ENCODE measurements at regions not wholly inside any gene's neighbourhood (a gene's known extent, or its start where the extent isn't known, plus 50 kb on each side); places are given as distances from the start of the nearest gene placed in this dataset.
A peak's percentile ranks its signal among the peaks of the same experiment; 100 is the strongest.

GRCh38 chr12:72082986-72083820 is 144.6 kb downstream of the TPH2 start:
- no peaks in the 10 kb centered on the region for H3K36me3 ChIP-seq
- no peak overlapping the region for H3K4me3 ChIP-seq
- no peak overlapping the region for H3K27ac ChIP-seq
- H3K4me1 ChIP-seq: no peaks in the 10 kb centered on the region
- WGBS, 2 donors: 76 to 87% methylated on average over 5 of the region's 5 CpGs
- intact Hi-C loops (cut with DNase I): no loop called here
- DNase-seq (no peak), ATAC-seq (no peak), FAIRE-seq (no peak)
- H3K9me3 ChIP-seq: no peaks in the 10 kb centered on the region
- TF ChIP-seq, protein P1, sequence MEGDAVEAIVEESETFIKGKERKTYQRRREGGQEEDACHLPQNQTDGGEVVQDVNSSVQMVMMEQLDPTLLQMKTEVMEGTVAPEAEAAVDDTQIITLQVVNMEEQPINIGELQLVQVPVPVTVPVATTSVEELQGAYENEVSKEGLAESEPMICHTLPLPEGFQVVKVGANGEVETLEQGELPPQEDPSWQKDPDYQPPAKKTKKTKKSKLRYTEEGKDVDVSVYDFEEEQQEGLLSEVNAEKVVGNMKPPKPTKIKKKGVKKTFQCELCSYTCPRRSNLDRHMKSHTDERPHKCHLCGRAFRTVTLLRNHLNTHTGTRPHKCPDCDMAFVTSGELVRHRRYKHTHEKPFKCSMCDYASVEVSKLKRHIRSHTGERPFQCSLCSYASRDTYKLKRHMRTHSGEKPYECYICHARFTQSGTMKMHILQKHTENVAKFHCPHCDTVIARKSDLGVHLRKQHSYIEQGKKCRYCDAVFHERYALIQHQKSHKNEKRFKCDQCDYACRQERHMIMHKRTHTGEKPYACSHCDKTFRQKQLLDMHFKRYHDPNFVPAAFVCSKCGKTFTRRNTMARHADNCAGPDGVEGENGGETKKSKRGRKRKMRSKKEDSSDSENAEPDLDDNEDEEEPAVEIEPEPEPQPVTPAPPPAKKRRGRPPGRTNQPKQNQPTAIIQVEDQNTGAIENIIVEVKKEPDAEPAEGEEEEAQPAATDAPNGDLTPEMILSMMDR (IDR thresholded peaks at IDR 0.05): no peak
- H3K27me3 ChIP-seq: no peaks in the 10 kb centered on the region

- WGBS, 2 donors: 3 to 36% methylated on average over 1 of the region's 1 CpG
- DNase-seq: no peak
- Histone ChIP-seq H3K36me3 (no peaks in the 10 kb centered on the region), H3K27me3 (no peaks in the 10 kb centered on the region), H3K9me3 (no peaks in the 10 kb centered on the region), H3K27ac (no peak overlapping the region), H3K4me3 (no peak overlapping the region), H3K4me1 (no peaks in the 10 kb centered on the region)
- no peak for FAIRE-seq
- intact Hi-C loops (cut with DNase I): no loop called here
- ATAC-seq: no peak
- TF ChIP-seq, protein P1 (IDR thresholded peaks at IDR 0.05): no peak
Observed at GRCh38 chr12:72084061-72084460, 145.4 kb downstream of the TPH2 start.

DNA sequence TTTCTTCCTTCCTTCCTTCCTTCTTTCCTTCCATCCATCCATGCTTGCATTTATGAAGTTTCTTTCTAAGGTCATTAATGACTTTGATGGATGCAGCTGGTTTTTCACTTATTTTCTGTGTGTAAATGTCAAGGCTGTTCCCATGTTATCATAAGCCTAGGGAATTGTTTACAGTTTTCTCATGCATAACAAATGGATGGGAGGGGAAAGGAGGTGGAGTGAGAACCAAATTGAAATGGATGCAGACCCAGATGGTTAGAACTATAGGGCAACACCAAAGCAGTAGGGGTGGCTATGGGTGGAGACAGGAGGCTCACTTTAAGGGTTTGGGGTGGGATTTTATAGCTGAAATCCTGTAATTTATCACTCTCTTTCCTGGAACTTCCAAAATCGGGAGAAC is 146.2 kb downstream of the TPH2 start:
- DNase-seq: no peak
- H3K9me3 ChIP-seq: no peaks in the 10 kb centered on the region
- H3K27ac ChIP-seq: no peak overlapping the region
- intact Hi-C loops (cut with DNase I): no loop called here
- no peak for ATAC-seq
- no peak overlapping the region for H3K4me3 ChIP-seq
- no peaks in the 10 kb centered on the region for H3K4me1 ChIP-seq
- FAIRE-seq: no peak
- H3K36me3 ChIP-seq: no peaks in the 10 kb centered on the region
- TF ChIP-seq, protein P1 (IDR thresholded peaks at IDR 0.05): no peak
- WGBS, 2 donors: 52 to 57% methylated on average over 1 of the region's 1 CpG
- no peaks in the 10 kb centered on the region for H3K27me3 ChIP-seq

- DNase-seq (no peak), ATAC-seq (peak in 3 of 4 donors; percentile 35 to 67 (median 56)), FAIRE-seq (no peak)
- intact Hi-C loops (cut with DNase I): no loop called here
- H3K4me1 ChIP-seq: peaks cover 4 to 7% (median 6%) of the 10 kb centered on the region in 3 donors
- H3K9me3 ChIP-seq: no peaks in the 10 kb centered on the region
- H3K36me3 ChIP-seq: no peaks in the 10 kb centered on the region
- no peak overlapping the region for H3K27ac ChIP-seq
- no peaks in the 10 kb centered on the region for H3K27me3 ChIP-seq
- no peak overlapping the region for H3K4me3 ChIP-seq
- TF ChIP-seq, protein P1 (IDR thresholded peaks at IDR 0.05): no peak
Observed at GRCh38 chr12:72089678-72090077, 151.0 kb downstream of the TPH2 start.

GRCh38 chr12:72093424-72093823 is 154.8 kb downstream of the TPH2 start:
- Histone ChIP-seq H3K27ac (no peak overlapping the region), H3K4me3 (no peak overlapping the region), H3K4me1 (peaks cover 6 to 9% (median 7%) of the 10 kb centered on the region in 3 donors), H3K27me3 (no peaks in the 10 kb centered on the region), H3K36me3 (no peaks in the 10 kb centered on the region), H3K9me3 (no peaks in the 10 kb centered on the region)
- FAIRE-seq (no peak), ATAC-seq (no peak), DNase-seq (no peak)
- 93 to 95% methylated on average over 2 of the region's 2 CpGs for WGBS, 2 donors
- TF ChIP-seq, protein P1 (IDR thresholded peaks at IDR 0.05): no peak
- intact Hi-C loops (cut with DNase I): no loop called here

Measured in pancreas (tissue), 10 donors.